CD14-positive monocyte (primary cell): ENCODE measurements at regions not wholly inside any gene's neighbourhood (a gene's known extent, or its start where the extent isn't known, plus 50 kb on each side); places are given as distances from the start of the nearest gene placed in this dataset.
A peak's percentile ranks its signal among the peaks of the same experiment; 100 is the strongest.

ENCODE experiments used
- DNase-seq, 3 donors: peaks; one replicate each; pipeline ENCODE4 v3.0.0-alpha.2; 2011 to 2022
- H2AFZ ChIP-seq: 2 replicates; pipeline ENCODE4 v1.6.0; 2012; ENCODE audit warnings: mild to moderate bottlenecking, low read depth, low read length, inconsistent platforms; ENCODE audit not compliant: insufficient read depth, poor library complexity, severe bottlenecking
- H3K27ac ChIP-seq, 2 donors: 1 replicate in 1 of 2; 2 replicates in 1 of 2; pipeline ENCODE4 v1.5.1; 2012 to 2013; ENCODE audit warnings: low read length in 2 of 2, control low read depth in 1 of 2, inconsistent platforms in 1 of 2, low read depth in 1 of 2, mild to moderate bottlenecking in 1 of 2
- H3K27me3 ChIP-seq, 2 donors: one replicate each; pipeline versions ENCODE4 v1.6.0 to v1.6.1; 2011 to 2013; ENCODE audit warnings: low read length in 2 of 2; ENCODE audit not compliant: control insufficient read depth in 2 of 2, insufficient read depth in 2 of 2
- H3K36me3 ChIP-seq, 2 donors: replicated peaks in 1 of 2; 1 replicate in 1 of 2; 2 replicates in 1 of 2; pipeline versions ENCODE4 v1.5.1 to v1.6.1; 2012 to 2013; ENCODE audit warnings: low read length in 2 of 2, control low read depth in 1 of 2, inconsistent platforms in 1 of 2, mild to moderate bottlenecking in 1 of 2; ENCODE audit not compliant: insufficient read depth in 2 of 2, control insufficient read depth in 1 of 2
- H3K4me1 ChIP-seq, 2 donors: 1 replicate in 1 of 2; 2 replicates in 1 of 2; pipeline versions ENCODE4 v1.5.1 to v1.6.1; 2012 to 2013; ENCODE audit warnings: low read length in 2 of 2, control low read depth in 1 of 2, inconsistent platforms in 1 of 2, mild to moderate bottlenecking in 1 of 2, moderate library complexity in 1 of 2; ENCODE audit not compliant: insufficient read depth in 2 of 2, control insufficient read depth in 1 of 2
- H3K4me2 ChIP-seq: replicated peaks from 2 replicates; pipeline ENCODE3; 2012; ENCODE audit warnings: low read length, moderate library complexity, mild to moderate bottlenecking; ENCODE audit not compliant: poor library complexity, severe bottlenecking; ENCODE audit errors: extremely low read depth
- H3K4me3 ChIP-seq, 3 experiments: fragments of 200-600 bp in 1 of 3; sonication (generic) in 1 of 3; replicated peaks in 1 of 3; 1 replicate in 2 of 3; 2 replicates in 1 of 3; pipeline ENCODE4 v1.5.1; 2011 to 2013; ENCODE audit warnings: low read length in 3 of 3, mild to moderate bottlenecking in 3 of 3, control low read depth in 2 of 3, low read depth in 2 of 3, inconsistent platforms in 1 of 3, moderate library complexity in 1 of 3
- H3K79me2 ChIP-seq: 2 replicates; pipeline ENCODE4 v1.6.0; 2012; ENCODE audit warnings: mild to moderate bottlenecking, control low read depth, inconsistent platforms, low read length, moderate library complexity; ENCODE audit not compliant: insufficient read depth
- H3K9ac ChIP-seq: 2 replicates; pipeline ENCODE4 v1.6.0; 2017; ENCODE audit warnings: low read length, mild to moderate bottlenecking; ENCODE audit not compliant: insufficient read depth, poor library complexity, severe bottlenecking
- H3K9me3 ChIP-seq, 2 donors: replicated peaks in 1 of 2; 1 replicate in 1 of 2; 2 replicates in 1 of 2; pipeline versions ENCODE4 v1.5.1 to v1.6.1; 2012 to 2013; ENCODE audit warnings: low read length in 2 of 2, control low read depth in 1 of 2; ENCODE audit not compliant: control insufficient read depth in 1 of 2, insufficient read depth in 1 of 2
- H4K20me1 ChIP-seq: 2 replicates; pipeline ENCODE4 v1.6.0; 2012; ENCODE audit warnings: mild to moderate bottlenecking, low read length, control low read depth, moderate library complexity; ENCODE audit not compliant: insufficient read depth
- H3K27ac Mint-ChIP-seq, 7 donors: one replicate each; pipeline ENCODE4 v1.8.0; 2020; ENCODE audit warnings: mild to moderate bottlenecking in 7 of 7, mixed read lengths in 7 of 7, moderate library complexity in 6 of 7, inconsistent platforms in 2 of 7
- H3K27me3 Mint-ChIP-seq, 3 donors: one replicate each; pipeline ENCODE4 v1.8.0; 2021 to 2022; ENCODE audit warnings: low read depth in 3 of 3, mild to moderate bottlenecking in 3 of 3, mixed read lengths in 3 of 3, moderate library complexity in 3 of 3, inconsistent platforms in 1 of 3
- H3K36me3 Mint-ChIP-seq, 2 donors: one replicate each; pipeline ENCODE4 v1.8.0; 2020; ENCODE audit warnings: mixed read lengths in 2 of 2, inconsistent platforms in 1 of 2, mild to moderate bottlenecking in 1 of 2
- H3K4me1 Mint-ChIP-seq: one replicate; pipeline ENCODE4 v1.8.0; 2020; ENCODE audit warnings: mild to moderate bottlenecking, mixed read lengths
- H3K4me3 Mint-ChIP-seq, 2 donors: one replicate each; pipeline ENCODE4 v1.8.0; 2020; ENCODE audit warnings: mild to moderate bottlenecking in 2 of 2, mixed read lengths in 2 of 2, moderate library complexity in 1 of 2
- H3K9me3 Mint-ChIP-seq, 7 donors: one replicate each; pipeline ENCODE4 v1.8.0; 2020 to 2022; ENCODE audit warnings: mixed read lengths in 7 of 7, mild to moderate bottlenecking in 6 of 7, moderate library complexity in 6 of 7, inconsistent platforms in 2 of 7
- WGBS: methylation state at CpG from one replicate; pipeline ENCODE4 v1.1.5; 2013; ENCODE audit warnings: missing lambda C conversion rate; ENCODE audit not compliant: insufficient coverage; 5-methylcytosine and 5-hydroxymethylcytosine counted together
- intact Hi-C, 2 donors: fragments of 100-400 bp; cut with micrococcal nuclease; formaldehyde crosslinking; loops; one replicate each; pipeline versions ENCODE4 v1.15.0 to v1.15.1; 2023
- TF ChIP-seq, protein P1 (sequence below): fragments of 200-600 bp; IDR thresholded peaks from one replicate; pipeline ENCODE4 v1.8.0; 2022; ENCODE audit warnings: antibody characterized with exemption, mild to moderate bottlenecking

DNA sequence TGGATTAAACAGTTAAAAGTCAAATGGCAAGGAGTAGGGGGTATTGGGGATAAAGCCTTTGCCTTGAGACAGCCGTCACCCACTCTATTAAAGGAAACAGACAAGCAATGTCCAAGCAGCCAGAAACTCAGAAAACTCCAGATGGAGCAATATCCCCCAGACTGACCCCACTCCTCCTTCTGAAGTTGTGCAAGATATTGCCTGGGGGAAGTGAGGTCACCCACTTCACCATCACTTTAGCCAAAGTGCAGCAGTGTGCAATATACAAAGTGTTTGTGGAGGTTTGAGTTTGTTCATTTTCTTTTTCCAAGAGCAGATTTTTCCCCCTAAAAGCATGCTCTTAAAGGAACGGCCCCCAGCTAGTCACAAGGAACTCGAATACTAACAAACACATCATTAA is 125.1 kb downstream of the ETS2 start:
- peak overlapping the region; percentile 56 for H3K9ac ChIP-seq
- peak overlapping the region; percentile 74 to 93 for H3K27ac ChIP-seq
- H4K20me1 ChIP-seq: no peaks in the 10 kb centered on the region
- H3K36me3 ChIP-seq: no peaks in the 10 kb centered on the region
- peaks cover 4 to 11% (median 8%) of the 10 kb centered on the region in 7 donors for H3K9me3 Mint-ChIP-seq
- H3K4me2 ChIP-seq: peak overlapping the region; percentile 64
- no peaks in the 10 kb centered on the region for H3K79me2 ChIP-seq
- peak; percentile 86 to 95 (median 91) for DNase-seq
- peaks cover 0 to 2% (median 0%) of the 10 kb centered on the region in 3 donors for H3K27me3 Mint-ChIP-seq
- peak overlapping the region; percentile 91 to 98 (median 96) for H3K27ac Mint-ChIP-seq
- TF ChIP-seq, protein P1, sequence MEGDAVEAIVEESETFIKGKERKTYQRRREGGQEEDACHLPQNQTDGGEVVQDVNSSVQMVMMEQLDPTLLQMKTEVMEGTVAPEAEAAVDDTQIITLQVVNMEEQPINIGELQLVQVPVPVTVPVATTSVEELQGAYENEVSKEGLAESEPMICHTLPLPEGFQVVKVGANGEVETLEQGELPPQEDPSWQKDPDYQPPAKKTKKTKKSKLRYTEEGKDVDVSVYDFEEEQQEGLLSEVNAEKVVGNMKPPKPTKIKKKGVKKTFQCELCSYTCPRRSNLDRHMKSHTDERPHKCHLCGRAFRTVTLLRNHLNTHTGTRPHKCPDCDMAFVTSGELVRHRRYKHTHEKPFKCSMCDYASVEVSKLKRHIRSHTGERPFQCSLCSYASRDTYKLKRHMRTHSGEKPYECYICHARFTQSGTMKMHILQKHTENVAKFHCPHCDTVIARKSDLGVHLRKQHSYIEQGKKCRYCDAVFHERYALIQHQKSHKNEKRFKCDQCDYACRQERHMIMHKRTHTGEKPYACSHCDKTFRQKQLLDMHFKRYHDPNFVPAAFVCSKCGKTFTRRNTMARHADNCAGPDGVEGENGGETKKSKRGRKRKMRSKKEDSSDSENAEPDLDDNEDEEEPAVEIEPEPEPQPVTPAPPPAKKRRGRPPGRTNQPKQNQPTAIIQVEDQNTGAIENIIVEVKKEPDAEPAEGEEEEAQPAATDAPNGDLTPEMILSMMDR: no peak
- peak overlapping the region; percentile 1 to 84 for H3K4me3 Mint-ChIP-seq
- intact Hi-C loops: loop anchor here in 1 of 2 donors (2.0 kb wide), 1 partner anchor 68 kb away; no protein-coding TSS in a partner anchor
- peaks cover 61% of the 10 kb centered on the region for H3K4me1 Mint-ChIP-seq
- no peak overlapping the region for H2AFZ ChIP-seq
- peaks cover 6 to 7% of the 10 kb centered on the region in 2 donors for H3K36me3 Mint-ChIP-seq
- peaks cover 0 to 3% of the 10 kb centered on the region in 2 donors for H3K9me3 ChIP-seq
- H3K4me3 ChIP-seq: peak overlapping the region in 1 of 3 experiments; percentile 55
- WGBS: 0% methylated on average over 2 of the region's 3 CpGs
- peaks cover 45 to 51% of the 10 kb centered on the region in 2 donors for H3K4me1 ChIP-seq
- H3K27me3 ChIP-seq: no peaks in the 10 kb centered on the region

DNA sequence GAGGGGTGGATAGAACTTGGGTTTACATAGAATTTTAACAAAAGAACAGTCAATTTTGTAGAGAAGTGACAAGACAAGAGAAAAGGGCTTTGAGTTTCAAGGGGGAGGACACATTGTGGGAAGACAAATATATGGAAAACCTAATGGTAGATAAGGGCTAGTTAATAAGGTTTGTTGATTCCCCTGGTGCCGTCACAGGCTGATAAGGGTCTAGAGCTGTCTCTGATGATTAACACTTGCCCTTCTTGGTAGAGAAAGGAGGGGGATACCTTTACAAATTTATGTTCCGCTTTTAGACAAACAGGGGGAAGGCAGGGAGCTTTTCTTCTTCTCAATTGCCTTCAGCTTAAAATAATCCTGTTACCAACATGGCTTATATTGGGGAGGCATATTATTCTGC is 124.3 kb downstream of the ETS2 start:
- Histone ChIP-seq H3K27ac (peak overlapping the region; percentile 60 to 93), H3K9ac (no peak overlapping the region), H3K36me3 (no peaks in the 10 kb centered on the region), H4K20me1 (no peaks in the 10 kb centered on the region), H3K4me3 (no peak overlapping the region), H3K4me1 (peaks cover 52 to 58% of the 10 kb centered on the region in 2 donors), H3K79me2 (no peaks in the 10 kb centered on the region), H3K27me3 (no peaks in the 10 kb centered on the region), H2AFZ (no peak overlapping the region), H3K4me2 (peak overlapping the region; percentile 64), H3K9me3 (peaks cover 0 to 3% of the 10 kb centered on the region in 2 donors)
- 60% methylated on average over 1 of the region's 2 CpGs for WGBS
- intact Hi-C loops: loop anchor here in 1 of 2 donors (2.0 kb wide), 1 partner anchor 69 kb away; no protein-coding TSS in a partner anchor
- H3K4me3 Mint-ChIP-seq: no peak overlapping the region
- peaks cover 0 to 2% (median 0%) of the 10 kb centered on the region in 3 donors for H3K27me3 Mint-ChIP-seq
- DNase-seq: peak in 1 of 3 donors; percentile 38
- H3K9me3 Mint-ChIP-seq: peaks cover 4 to 11% (median 8%) of the 10 kb centered on the region in 7 donors
- peaks cover 6 to 7% of the 10 kb centered on the region in 2 donors for H3K36me3 Mint-ChIP-seq
- H3K4me1 Mint-ChIP-seq: peaks cover 68% of the 10 kb centered on the region
- TF ChIP-seq, protein P1: no peak
- peak overlapping the region; percentile 91 to 98 (median 96) for H3K27ac Mint-ChIP-seq
